ENCODE measurements at regions not wholly inside any gene's neighbourhood (a gene's known extent, or its start where the extent isn't known, plus 50 kb on each side); places are given as distances from the start of the nearest gene placed in this dataset.

GRCh38 chr1:235035928-235036327, 92.7 kb downstream of the TOMM20 start:
- H3K27me3 ChIP-seq: no peaks in the 10 kb centered on the region
- H3K36me3 ChIP-seq: no peaks in the 10 kb centered on the region
- no peak for DNase-seq
- H3K4me3 ChIP-seq: no peak overlapping the region
- peaks cover 24% of the 10 kb centered on the region for H3K9me3 ChIP-seq

GRCh38 chr1:235030919-235031596, 97.6 kb downstream of the TOMM20 start:
- no peak for DNase-seq
- Histone ChIP-seq H3K9me3 (peaks cover 18% of the 10 kb centered on the region), H3K36me3 (no peaks in the 10 kb centered on the region), H3K4me3 (no peak overlapping the region), H3K27me3 (no peaks in the 10 kb centered on the region)

GRCh38 chr1:235027862-235028250, 100.8 kb downstream of the TOMM20 start:
- Histone ChIP-seq H3K9me3 (peaks cover 13% of the 10 kb centered on the region), H3K4me3 (no peak overlapping the region), H3K27me3 (no peaks in the 10 kb centered on the region), H3K36me3 (no peaks in the 10 kb centered on the region)
- DNase-seq: no peak

- Histone ChIP-seq H3K9me3 (peaks cover 12% of the 10 kb centered on the region), H3K4me3 (no peak overlapping the region), H3K36me3 (no peaks in the 10 kb centered on the region), H3K27me3 (no peaks in the 10 kb centered on the region)
- DNase-seq: no peak
These were observed 101.4 kb downstream of the TOMM20 start for GRCh38 chr1:235027076-235027861.

GRCh38 chr1:235025422-235025984, 103.1 kb downstream of the TOMM20 start:
- no peak overlapping the region for H3K4me3 ChIP-seq
- no peak for DNase-seq
- no peaks in the 10 kb centered on the region for H3K36me3 ChIP-seq
- H3K27me3 ChIP-seq: no peaks in the 10 kb centered on the region
- peaks cover 5% of the 10 kb centered on the region; the same call in 1 of the 2 replicates for H3K9me3 ChIP-seq

- H3K27me3 ChIP-seq: no peaks in the 10 kb centered on the region
- no peak overlapping the region for H3K4me3 ChIP-seq
- no peaks in the 10 kb centered on the region for H3K36me3 ChIP-seq
- DNase-seq: no peak
- peaks cover 5% of the 10 kb centered on the region; the same call in 1 of the 2 replicates for H3K9me3 ChIP-seq
These were observed 103.8 kb downstream of the TOMM20 start for GRCh38 chr1:235024711-235025421.

- H3K4me3 ChIP-seq: no peak overlapping the region
- peaks cover 6% of the 10 kb centered on the region for H3K9me3 ChIP-seq
- H3K36me3 ChIP-seq: no peaks in the 10 kb centered on the region
- no peaks in the 10 kb centered on the region for H3K27me3 ChIP-seq
- no peak for DNase-seq
These were observed 104.8 kb downstream of the TOMM20 start for GRCh38 chr1:235023711-235024439.

- H3K4me3 ChIP-seq: no peak overlapping the region
- H3K36me3 ChIP-seq: no peaks in the 10 kb centered on the region
- no peak for DNase-seq
- no peaks in the 10 kb centered on the region for H3K27me3 ChIP-seq
- peaks cover 12% of the 10 kb centered on the region for H3K9me3 ChIP-seq
These were observed 105.5 kb downstream of the TOMM20 start for GRCh38 chr1:235022981-235023710.

GRCh38 chr1:235022341-235022980, 106.2 kb downstream of the TOMM20 start:
- DNase-seq: no peak
- Histone ChIP-seq H3K9me3 (peaks cover 10% of the 10 kb centered on the region), H3K4me3 (no peak overlapping the region), H3K27me3 (no peaks in the 10 kb centered on the region), H3K36me3 (no peaks in the 10 kb centered on the region)

GRCh38 chr1:235021815-235022214, 106.8 kb downstream of the TOMM20 start:
- H3K4me3 ChIP-seq: no peak overlapping the region
- no peaks in the 10 kb centered on the region for H3K36me3 ChIP-seq
- peaks cover 7% of the 10 kb centered on the region for H3K9me3 ChIP-seq
- H3K27me3 ChIP-seq: no peaks in the 10 kb centered on the region
- no peak for DNase-seq

- Histone ChIP-seq H3K4me3 (no peak overlapping the region), H3K36me3 (no peaks in the 10 kb centered on the region), H3K9me3 (peaks cover 8% of the 10 kb centered on the region), H3K27me3 (no peaks in the 10 kb centered on the region)
- DNase-seq: no peak
These were observed 107.3 kb downstream of the TOMM20 start for GRCh38 chr1:235021321-235021720.

- Histone ChIP-seq H3K36me3 (no peaks in the 10 kb centered on the region), H3K4me3 (no peak overlapping the region), H3K27me3 (no peaks in the 10 kb centered on the region), H3K9me3 (peaks cover 8% of the 10 kb centered on the region)
- no peak for DNase-seq
These were observed 108.7 kb downstream of the TOMM20 start for GRCh38 chr1:235019961-235020360.

- Histone ChIP-seq H3K9me3 (peaks cover 8% of the 10 kb centered on the region), H3K36me3 (no peaks in the 10 kb centered on the region), H3K4me3 (no peak overlapping the region), H3K27me3 (no peaks in the 10 kb centered on the region)
- no peak for DNase-seq
These were observed 109.2 kb downstream of the TOMM20 start for GRCh38 chr1:235019471-235019870.

- Histone ChIP-seq H3K36me3 (no peaks in the 10 kb centered on the region), H3K4me3 (no peak overlapping the region), H3K27me3 (no peaks in the 10 kb centered on the region), H3K9me3 (peaks cover 8% of the 10 kb centered on the region)
- DNase-seq: no peak
These were observed 109.8 kb downstream of the TOMM20 start for GRCh38 chr1:235018720-235019444.

- Histone ChIP-seq H3K9me3 (peaks cover 8% of the 10 kb centered on the region), H3K4me3 (no peak overlapping the region), H3K27me3 (no peaks in the 10 kb centered on the region), H3K36me3 (no peaks in the 10 kb centered on the region)
- DNase-seq: peak; percentile 98
These were observed 110.5 kb downstream of the TOMM20 start for GRCh38 chr1:235018161-235018560.

Measured in MG63 (cell line).